ENCODE measurements at regions not wholly inside any gene's neighbourhood (a gene's known extent, or its start where the extent isn't known, plus 50 kb on each side); places are given as distances from the start of the nearest gene placed in this dataset.
A peak's percentile ranks its signal among the peaks of the same experiment; 100 is the strongest.
"Not testable (repeated sequence)": the region's sequence is repeated elsewhere in the genome, so short reads cannot be mapped to it uniquely, and the experiment has no call there.

DNA sequence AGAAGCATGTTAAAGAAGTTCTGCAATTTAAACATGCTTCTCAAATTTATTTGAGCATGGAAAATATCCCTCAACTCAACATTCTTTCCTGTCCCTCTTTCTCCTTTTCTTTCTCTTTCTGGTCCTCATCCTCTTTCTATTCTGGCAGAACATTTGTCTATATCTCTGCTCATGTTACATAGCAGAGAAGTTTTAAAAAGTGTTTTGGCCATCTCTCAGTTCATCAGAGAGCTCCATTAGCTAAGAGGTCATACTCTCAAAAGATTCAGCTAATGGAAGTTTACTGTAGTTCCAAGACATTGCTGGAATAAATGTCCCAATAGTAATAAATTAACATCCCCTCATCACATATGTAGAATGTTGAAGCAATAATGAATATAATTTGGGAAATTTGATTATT is 53.5 kb downstream of the XCL2 start:
- DNase-seq = no peak

DNA sequence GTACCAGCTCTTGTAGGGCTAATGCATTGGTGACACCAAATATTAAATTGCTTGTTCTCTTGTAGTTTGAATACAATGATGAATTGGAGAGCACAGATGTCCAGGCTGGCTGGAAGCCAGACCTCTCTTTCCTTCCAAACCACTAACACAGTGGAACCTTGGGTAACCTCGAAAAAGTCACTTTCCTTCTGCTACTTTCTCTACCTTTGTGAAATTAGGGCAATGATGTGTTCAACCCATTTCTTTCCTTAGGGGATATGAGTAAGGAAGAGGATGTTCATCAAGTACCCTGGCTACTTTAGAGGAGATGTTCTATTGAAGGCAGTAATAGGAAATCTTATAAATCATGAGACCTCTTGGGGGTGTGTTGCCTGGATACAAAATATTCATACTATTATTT is 55.7 kb downstream of the XCL2 start:
- DNase-seq = no peak

DNA sequence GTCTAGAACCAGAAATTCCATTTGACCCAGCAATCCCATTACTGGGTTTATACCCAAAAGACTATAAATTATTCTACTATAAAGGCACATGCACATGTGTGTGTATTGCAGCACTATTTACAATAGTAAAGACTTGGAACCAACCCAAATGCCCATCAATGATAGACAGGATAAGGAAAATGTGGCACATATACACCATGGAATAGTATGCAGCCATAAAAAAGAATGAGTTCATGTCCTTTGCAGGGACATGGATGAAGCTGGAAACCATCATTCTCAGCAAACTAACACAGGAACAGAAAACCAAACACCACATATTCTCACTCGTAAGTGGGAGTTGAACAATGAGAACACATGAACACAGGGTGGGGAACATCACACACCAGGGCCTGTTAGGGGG is 57.0 kb downstream of the XCL2 start:
- not testable (repeated sequence) for DNase-seq

DNA sequence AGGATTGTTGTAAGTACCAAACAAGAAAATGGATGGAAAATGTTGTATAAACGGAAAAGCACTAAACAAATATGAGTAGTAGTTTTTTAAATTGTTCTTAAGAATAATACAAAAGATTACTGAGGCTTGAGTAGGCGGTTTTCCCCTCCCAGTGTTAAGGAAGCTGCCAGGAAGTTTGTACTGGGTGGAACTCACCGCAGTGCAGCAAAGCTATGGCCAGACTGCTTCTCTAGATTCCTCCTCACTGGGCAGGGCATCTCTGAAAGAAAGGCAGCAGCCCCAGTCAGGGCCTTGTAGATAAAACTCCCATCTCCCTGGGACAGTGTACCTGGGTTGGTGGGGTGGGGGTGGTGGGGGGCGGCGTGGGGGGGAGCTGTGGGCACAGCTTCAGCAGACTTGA is 58.7 kb downstream of the XCL2 start:
- DNase-seq = no peak

DNA sequence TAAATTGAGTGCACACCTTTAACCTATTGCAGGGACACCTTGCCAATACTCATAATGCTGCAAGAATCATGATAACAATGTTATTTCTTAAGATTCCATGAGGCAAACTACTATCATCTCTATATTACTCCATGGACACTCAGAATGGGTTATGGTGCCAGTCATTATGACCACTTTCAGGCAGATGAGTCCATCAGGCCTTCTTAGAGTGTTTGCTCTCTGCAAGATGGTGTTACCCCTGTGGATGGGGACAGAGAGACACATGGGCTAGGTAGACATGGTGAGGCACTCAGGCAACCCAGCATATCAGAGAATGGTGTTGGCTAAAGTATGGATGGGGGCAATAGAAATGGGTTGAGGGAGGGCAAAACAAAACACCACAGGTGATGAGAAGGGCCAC is 59.7 kb downstream of the XCL2 start:
- DNase-seq = no peak

DNA sequence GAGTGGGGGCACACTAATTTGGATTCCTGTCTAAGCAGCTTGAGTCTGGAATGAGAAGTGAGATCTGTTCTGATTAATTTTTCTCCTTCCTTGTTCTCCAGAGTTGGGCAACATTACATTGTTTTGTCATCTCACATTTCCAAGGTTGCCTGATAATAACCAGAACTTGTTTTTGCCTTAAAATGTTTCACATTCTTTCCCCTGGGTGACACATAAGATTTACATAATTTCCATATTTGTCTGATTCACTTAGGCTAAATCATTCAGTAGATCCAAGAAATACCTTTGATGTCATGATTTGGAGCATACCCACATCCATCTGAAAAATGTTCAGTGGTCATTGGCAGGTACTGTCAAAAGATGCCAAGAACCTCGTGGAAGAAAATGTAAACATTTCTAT is 60.3 kb downstream of the XCL2 start:
- no peak for DNase-seq

DNA sequence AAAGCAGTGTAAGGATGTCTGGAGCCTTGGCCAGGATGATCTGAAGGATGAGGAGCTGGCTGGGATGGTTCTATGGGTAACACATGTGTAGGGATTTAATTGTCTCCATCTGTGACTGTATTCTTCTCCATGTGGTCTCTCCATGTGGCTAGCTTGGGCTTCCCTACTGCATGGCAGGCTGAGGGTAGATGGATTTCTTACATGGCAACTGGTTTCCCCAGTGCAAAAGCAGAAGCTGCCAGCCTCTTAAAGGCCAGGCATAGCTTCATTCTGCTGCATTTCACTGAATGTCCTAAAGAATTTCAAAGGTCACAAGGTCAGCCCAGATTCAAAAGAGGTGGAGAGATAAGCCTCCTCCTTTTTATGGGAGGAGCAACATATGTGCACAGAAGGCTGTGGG is 61.7 kb downstream of the XCL2 start:
- no peak for DNase-seq

DNA sequence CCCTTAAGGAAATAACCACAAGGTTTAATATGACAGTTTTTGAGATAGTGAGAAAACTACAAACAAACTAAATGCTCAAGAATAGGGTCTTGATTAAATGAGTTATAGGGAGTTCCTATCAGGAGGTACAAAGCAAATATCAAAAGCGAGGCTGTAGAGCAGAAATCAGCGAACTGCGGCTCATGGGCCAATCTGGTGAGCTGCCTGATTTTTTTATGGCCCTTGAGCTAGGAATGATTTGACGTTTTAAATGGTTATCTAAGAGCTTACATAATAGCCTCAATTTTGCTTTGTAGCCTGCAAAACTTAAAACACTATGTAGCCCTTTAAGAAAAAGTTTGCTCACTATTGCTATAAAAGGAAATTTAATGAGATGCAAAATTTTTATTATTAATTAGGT is 62.2 kb downstream of the XCL2 start:
- no peak for DNase-seq

DNA sequence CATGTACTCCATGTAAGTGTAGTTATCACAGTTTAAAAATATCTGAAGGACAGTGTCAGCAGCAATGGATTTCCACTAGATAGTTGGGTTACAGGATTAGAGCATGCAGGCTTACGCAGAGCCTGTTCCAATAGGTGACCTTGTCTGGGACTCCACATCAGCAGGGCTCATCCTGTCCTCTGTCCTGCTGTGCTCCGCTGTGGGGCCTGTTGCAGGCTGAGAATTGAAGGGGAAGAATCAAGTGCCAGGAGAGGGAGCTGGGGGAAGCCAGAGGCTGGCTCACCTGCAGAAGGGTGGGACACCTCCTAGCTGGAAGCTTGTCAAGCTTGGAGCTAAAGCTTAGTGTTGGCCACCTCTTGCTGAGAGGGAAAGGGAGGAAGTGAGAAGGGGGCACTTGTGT is 62.8 kb downstream of the XCL2 start:
- DNase-seq = no peak

DNA sequence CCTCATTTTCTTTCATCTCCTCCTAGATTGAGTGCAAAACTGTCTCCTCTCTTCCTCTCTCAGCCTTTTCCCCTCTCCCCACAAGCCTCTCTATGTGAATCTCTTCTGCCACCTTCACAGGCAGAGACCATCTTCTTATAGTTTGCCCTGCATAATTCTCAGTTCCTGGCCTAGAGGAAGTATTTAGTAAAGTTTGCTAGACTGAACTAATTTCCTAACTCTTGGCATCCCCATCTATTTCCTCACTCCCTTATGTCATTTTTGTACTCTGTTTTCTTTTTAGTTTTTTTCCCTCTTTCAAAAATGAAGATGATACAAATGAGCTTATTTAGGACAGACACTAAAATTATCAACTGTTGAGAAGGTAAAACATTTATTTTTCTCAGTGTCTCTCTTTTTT is 66.0 kb downstream of the XCL2 start:
- DNase-seq = no peak

DNA sequence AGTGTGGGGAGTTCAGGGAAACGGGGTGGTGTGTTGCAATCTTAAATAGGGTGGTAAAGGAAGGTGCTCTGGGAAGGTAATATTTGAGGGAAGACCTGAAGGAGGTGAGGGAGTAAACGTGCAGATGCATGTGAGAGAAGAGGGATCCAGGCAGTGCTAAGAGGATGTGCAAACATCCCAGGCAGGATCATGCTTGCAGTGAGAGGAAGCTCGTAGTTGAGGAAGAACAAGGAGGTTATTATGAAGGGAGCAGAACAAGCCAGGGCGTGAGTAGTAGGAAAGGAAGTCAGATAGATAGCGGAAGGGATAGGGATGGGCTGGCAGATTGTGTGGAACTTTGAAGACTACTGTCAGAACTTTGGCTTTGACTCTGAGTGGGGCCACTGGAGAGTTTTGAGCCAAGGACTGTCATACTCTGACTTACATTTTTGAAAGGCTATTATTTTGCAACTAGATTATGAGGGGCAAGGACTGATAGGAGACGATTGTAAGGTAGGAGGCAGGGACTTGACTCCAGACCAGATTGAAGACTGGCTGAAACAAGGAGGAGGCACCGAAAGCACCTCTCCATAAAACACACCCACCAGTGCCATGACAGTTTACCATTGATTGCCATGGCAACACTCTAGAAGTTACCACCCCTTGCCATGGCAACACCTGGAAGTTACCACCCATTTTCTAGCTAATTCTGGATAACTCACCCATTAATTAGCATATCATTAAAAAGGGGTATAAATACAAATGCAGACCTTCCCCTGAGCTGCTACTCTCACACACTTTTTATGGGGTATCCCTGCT is 67.0 kb downstream of the XCL2 start:
- DNase-seq = no peak

DNA sequence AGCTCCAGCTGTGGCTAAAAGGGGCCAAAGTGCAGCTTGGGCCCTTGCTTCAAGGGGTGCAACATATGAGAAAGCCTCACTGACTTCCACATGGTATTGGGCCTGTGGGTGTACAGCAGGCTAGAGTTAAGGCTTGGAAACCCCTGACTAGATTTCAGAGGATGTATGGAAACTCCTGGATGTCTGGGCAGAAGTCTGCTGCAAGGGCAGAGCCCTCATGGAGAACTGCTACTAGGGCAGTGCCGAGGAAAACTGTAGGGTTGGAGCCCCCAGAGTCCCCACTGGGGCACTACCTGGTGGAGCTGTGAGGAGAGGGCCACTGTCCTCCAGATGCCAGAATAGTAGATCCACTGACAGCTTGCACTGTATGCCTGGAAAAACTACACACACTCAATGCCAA is 69.5 kb downstream of the XCL2 start:
- no peak for DNase-seq

DNA sequence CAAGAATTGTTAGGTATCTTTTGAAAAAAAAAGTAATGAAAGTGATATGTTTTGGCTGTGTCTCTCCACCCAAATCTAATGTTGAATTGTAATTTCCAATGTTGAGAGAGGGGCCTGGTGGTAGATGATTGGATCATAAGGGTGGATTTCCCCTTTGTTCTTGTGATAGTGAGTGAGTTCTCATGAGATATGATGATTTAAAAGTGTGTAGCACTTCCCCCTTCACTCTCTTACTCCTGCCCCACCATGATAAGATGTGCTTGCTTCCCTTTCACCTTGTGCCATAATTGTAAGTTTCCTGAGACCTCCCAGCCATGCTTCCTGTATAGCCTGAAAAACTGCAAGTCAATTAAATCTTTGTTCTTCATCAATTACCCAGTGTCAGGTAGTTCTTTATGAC is 70.7 kb downstream of the XCL2 start:
- DNase-seq = no peak

DNA sequence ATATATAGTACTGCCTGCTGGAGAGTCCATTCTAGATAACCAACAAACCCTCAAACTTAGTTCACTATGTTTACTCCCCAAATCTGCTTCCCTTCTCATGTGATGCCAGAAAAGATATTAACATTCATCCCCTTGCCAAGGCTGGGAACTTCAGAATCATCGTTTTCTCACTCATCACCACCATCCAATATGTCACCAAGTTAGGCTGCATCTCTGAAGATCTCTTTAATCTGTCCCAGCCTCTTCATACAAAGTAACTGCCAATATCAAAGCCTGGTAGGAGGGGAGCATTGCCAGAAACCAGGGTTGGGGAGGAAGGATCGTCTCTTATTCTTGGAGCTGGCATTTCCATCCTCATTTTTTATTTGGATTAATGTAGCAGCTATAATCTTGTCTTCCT is 71.6 kb downstream of the XCL2 start:
- no peak for DNase-seq

DNA sequence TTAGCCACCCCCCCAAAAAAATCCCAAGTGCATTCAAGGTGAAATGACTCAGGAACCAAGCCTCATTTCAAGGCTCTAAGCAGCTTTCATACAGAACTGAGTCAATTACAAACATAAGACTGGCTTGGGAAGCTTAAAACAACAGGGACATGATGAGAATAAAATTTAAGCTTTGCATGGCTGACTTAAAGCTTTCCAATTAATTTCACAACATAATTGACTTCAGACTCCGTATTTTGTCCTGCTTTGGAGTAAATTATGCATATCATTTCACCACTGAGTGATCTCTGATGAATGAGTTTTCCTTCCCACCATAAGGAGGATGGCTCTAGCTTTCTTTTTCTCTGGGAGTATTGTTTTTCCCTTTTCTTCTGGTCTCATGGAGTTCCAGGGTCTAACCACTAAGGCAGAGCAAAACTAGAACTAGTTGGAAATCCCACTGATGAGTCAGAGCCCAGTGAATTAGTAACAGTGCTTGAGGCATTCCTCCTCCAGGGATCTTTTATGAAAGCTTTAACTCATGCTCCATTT is 72.8 kb downstream of the XCL2 start:
- no peak for DNase-seq

DNA sequence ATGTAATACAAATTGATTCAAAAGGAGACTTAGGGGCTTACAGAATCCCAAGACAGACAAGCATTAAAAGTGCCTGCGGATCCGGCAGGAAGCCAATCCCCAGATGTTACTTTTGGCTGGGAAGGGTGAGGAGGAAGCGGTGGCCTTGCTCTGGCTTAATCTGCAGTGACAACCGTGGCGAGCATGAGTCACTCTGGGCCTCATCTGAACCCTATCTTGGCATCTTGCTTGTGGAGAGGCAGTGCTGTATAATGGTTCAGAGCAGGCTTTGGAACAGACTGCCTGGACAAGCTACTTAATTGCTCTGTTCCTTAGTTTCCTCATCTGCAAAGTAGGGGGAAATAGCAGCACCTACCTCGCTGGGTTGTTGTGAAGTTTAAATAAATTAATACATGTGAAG is 74.1 kb downstream of the XCL2 start:
- DNase-seq = no peak

DNA sequence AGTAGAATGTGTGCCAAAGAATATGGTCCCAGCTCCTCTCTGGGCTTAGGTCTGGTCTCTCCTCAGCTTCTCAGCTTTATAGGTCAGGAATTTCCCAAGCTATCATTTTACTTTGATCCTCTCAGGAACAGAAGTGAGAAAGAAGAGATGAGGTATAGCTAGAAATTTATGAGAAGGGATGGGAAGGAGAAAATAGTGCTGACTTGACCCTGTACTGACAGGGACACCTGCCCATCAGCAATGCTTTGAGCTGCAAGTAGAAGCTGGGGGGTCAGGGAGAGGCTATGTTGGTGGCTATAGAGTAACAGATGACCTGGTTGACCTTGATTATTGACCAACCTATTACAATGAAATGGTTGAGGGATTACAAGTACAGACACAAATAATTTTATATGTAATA is 75.0 kb downstream of the XCL2 start:
- DNase-seq = no peak

DNA sequence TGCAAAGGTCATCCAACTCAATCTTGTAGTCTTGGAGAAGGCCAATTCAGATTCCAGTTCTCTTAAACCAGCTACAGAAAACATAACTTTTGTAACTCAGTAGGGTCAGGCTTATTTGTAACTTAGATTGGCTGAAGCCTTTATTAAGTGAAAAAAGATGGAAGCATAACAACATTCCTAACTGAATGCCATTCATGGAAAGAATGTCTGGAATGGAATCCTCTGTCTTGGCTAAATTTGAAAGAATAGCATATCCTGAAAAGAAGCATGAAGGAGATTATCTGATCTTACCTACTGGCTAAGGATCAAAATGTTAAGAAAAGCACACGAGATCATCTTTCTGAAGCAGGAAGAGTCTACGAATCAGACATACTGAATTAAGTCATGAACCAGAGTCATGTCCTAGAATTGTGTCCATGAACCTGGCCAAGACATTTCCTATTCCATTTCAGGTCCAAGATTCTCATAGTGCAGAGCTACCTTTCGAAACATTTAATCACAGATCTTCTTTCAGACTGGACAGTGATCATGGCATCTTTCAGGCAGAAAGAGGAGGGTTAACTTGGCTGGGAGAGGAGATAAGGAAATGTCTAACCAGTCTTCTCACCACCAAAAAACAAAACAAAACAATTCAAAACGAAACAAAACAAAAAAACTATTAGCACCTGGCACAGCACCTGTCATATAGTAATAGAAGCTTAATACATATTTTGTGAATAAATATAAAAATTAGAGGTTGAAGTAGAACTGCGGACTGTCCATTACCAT is 75.6 kb downstream of the XCL2 start:
- DNase-seq = no peak

DNA sequence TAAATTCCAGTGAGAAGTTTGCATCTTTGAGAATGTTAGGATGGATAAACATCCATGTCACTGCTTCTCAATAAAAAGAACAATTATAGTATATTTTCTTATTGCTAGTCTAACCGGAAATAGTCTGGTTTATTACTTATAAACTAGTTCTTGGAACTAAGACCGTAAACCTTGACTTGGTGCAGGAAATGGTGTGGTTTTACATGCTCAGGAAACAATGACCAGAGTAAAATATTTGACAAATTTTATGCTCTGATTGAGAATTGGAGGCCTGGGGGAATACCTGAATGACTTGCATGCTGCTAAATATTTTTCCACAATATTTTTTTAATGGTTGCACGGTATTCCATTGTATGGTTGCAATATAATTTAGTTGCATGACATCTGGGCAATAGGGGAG is 76.3 kb downstream of the XCL2 start:
- DNase-seq = no peak

DNA sequence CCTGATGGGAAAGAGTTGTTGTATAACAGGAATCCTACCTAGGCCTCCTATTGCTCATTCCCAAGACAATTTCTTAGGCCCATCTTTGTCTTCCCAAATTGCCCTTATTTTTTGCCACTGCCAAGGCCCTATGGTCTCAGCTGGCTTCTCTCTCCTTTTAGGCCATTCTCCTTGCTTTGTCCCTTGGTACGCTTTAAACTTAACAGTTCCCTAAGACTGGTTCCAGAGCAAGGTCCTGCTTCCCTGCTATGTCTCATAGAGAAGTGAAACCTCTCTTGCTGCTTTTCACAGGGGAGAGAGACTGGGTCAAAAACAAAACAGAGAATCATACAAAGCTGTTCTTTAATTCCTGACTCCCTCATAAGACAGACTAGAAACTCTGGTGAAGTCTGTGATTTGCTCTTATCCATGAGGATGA is 77.1 kb downstream of the XCL2 start:
- DNase-seq = no peak

DNA sequence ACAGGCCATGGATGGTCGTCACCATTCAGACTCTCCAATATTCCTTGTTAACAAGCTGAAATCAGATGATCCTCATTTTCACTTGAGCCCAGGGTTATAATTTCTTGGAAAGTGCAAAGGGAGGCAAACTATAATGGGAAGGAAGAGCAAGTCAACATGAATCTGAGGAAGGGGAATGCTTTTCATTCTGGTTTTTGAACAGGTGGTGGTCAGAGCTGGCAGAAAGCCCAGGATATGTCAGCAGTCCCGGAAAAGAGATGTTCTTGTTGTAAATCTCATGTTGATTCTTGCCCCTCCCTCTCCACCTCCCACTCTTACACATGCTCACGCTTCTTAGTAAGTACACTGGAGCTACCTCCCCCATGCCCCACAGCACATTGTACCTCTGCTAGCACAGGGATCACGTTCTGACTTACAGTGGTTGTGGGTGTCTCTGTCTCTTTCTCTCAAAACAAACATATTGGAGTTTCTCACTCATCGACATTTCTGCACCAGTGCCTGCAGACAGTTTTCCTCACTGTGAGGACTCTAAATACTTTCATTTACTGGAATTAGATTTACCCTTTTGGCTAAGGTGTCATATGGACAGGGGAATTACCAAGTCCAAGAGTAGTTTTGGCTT is 77.6 kb downstream of the XCL2 start:
- DNase-seq = peak; percentile 97

DNA sequence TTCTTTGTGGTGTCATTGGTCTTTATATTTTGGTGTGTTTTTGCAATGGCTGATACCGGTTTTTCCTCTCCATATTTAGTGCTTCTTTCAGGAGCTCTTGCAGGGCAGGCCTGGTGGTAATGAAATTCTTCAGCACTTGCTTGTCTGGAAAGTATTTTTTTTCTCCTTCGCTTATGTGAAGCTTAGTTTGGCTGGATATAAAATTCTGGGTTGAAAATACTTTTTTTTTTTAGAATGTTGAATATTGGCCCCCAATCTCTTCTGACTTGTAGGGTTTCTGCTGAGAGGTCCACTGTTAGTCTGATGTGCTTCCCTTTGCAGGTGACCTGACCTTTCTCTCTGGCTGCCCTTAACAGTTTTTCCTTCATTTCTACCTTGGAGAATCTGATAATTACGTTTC is 82.7 kb downstream of the XCL2 start:
- not testable (repeated sequence) for DNase-seq

DNA sequence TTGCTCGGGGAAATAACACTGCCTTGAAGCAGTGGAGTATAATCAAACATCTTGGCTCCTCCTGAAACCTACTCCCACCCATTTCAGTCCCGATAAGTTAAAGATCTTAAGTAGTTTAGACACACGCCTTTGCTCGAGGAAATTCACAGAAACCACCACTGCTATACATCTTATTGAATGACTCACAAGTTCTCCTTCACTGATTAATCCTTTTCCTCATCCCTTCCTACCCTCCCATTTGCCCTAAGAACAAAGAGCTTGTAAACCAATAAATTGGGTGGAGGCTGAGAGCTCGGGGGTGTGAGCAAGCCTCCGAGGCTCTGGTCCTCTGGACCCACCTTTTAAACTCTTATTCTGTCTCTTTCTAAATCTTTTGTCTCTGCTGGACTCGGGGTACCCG is 86.5 kb downstream of the XCL2 start:
- not testable (repeated sequence) for DNase-seq

DNA sequence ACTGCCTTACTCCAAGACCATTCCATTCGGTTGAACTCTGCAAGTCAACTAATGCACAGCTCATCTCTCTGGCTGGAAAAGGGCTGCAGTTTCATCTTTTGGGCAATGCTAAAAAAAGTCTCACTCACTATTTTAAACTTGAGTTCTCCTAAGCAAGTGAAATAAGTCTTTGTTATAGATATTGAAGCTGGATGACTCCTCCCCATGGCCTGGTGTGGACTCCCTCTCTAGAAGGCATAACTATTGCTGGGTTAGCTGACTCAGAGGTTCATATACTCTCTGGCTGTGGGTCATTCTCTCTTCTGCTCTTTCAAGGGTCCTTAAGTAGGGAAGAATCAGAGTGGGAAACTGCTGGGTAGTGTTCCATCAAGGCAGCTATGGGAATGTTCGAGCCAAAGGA is 88.0 kb downstream of the XCL2 start:
- DNase-seq = no peak

Measured in NCI-H2227 treated with DMSO at 0.1 percent for 48 hours (cell line).